Renal cortical epithelial cell (primary cell): ENCODE measurements at regions not wholly inside any gene's neighbourhood (a gene's known extent, or its start where the extent isn't known, plus 50 kb on each side); places are given as distances from the start of the nearest gene placed in this dataset.
A peak's percentile ranks its signal among the peaks of the same experiment; 100 is the strongest.

Source experiments
- DNase-seq: peaks from one replicate; pipeline ENCODE4 v3.0.0-alpha.2; 2011; ENCODE audit warnings: low read depth

DNA sequence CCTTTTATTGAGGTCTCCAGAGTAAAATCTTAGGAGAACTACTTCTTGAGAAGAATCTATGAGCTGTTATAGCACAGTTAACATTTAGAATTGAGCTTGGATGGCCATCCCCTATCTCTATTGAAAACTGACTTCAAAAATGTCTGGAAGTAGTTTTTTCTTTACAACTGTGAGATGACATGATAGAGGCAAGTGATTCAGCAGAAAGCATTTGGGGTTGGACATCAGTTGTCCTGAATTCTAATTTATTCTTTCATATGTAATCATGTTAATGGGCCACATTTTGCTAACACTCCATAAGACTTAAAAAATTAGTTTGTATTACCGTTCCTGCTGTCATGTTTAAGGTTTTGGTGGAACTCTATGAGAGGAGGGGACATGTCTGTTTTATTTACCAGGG lies 237.0 kb upstream of the SLC14A2 start:
- no peak for DNase-seq

DNA sequence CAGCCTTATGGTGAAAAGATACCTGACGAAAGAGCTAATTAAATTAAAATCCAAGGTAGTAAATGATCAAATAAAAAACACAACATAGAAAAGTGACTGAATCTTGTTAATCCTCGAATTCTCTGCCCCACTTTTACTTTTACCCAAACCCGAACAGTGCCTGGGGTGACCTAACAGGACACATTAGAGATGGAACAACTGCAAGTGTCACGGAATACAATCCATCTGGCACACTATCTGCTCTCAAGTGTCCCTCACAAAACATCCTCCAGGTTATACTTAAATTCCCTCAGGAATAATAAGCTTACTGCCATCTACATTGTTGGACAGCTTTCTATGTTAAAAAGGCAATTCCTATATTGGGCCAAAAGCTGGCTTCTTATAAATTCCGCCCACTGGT lies 236.3 kb upstream of the SLC14A2 start:
- DNase-seq, result no peak

GRCh38 chr18:45379903-45380302 lies 235.4 kb upstream of the SLC14A2 start:
- DNase-seq, result peak; percentile 47

DNA sequence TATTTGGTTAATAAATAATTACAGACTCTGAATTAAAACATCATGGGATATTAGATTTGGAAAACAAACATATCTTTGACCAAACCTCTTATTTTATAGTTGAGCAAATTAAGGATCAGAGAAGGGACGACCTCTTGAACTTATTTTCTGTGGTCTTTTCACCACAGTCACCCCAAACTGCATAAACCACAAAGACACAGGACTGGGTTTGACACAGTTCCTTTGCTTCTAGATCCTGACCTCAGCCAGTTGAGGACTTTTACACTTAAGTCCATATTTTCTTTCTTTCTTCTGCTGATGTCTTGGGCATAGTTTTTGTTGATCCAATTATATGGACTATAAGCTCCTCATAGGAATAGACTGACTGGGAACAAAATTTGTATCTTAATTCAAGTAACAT lies 234.0 kb upstream of the SLC14A2 start:
- DNase-seq, result no peak

DNA sequence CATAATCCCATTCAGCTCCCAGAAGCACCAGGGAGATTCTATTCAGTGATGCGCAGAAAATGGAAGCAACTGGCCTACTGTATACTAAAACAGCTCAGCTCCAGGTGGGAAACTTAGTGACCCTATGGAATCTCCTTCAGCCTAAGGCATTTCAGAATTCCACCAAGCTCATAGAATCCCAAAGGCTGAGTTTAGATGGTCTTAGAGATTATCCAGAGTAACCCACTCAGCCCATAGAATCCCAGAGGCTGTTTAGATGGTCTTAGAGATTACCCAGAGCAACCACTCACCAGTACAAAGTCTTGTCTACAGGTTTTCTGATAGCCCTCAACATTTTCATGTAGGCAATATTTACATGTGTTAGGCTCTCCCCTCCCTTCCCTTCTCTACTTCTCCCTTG lies 232.0 kb upstream of the SLC14A2 start:
- DNase-seq, result no peak

GRCh38 chr18:45384137-45384961 lies 230.9 kb upstream of the SLC14A2 start:
- peak; percentile 48 for DNase-seq

- no peak for DNase-seq
These were observed 230.3 kb upstream of the SLC14A2 start for GRCh38 chr18:45384962-45385315.

DNA sequence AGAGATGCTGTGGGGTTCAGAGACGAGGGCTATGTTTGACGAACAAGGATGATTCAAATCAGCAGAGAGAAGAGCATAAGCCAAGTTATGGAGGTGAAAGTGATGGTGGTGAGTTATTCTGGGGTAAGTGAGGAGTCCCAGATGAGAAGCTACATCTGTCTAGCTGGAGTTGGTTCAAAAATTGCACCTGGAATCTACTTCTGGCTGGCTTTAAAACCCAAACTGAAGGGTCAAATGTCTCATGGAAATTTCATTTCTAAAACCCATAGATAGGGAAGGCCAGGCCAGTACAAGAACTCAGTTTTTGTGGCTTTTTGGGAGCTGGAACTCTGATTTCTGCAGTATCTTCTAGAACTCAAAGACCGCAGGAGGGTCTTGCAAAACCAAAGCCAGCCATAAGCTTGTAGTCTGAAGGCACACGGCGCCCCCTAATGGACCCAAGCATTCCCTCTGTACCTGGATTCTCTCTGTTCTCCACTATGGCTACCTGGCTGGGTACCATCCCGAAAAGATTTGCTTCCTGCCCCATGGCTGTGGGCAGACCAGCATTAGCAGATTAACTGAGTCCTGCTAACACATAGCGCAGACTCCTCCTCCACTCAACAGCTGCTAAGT lies 229.1 kb upstream of the SLC14A2 start:
- DNase-seq, result peak; percentile 37

- DNase-seq, result no peak
These were observed 228.0 kb upstream of the SLC14A2 start for GRCh38 chr18:45387229-45387628.

DNA sequence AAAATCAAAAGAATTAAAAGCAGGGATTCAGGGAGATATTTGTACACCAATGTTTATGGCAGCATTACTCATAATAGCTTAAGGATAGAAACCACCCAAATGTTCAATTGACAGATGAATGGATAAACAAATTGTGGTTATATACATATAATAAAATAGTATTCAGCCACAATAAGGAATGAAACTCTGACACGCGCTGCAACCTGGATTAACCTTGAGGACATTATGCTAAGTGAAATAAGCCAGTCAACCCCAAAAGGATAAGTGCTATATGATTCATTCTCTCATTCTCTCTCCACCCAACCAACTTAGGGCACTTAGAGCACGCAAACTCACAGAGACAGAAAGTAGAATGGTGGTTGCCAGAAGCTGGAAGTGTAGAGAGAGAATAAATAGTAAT lies 216.8 kb upstream of the SLC14A2 start:
- DNase-seq, result no peak

GRCh38 chr18:45399146-45399545 lies 216.1 kb upstream of the SLC14A2 start:
- no peak for DNase-seq

DNA sequence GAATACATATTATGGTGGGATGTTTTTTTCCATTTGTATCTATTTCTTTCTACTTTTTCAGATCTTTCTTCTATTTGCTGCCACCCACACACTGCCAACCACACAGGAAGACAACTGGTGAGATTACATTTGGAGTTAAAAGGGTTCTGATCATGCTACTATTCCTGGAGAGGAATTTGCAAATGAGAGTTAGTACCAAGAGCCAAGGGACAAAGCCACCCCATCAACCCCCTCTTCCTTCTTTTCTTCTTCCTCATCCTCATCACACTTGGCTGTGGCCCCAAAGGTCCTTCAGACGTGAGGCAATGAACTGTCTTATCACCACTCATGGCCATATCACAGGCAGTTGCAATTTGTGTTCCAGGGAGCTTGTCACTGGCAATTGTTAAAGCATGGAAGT lies 215.6 kb upstream of the SLC14A2 start:
- DNase-seq, result no peak

DNA sequence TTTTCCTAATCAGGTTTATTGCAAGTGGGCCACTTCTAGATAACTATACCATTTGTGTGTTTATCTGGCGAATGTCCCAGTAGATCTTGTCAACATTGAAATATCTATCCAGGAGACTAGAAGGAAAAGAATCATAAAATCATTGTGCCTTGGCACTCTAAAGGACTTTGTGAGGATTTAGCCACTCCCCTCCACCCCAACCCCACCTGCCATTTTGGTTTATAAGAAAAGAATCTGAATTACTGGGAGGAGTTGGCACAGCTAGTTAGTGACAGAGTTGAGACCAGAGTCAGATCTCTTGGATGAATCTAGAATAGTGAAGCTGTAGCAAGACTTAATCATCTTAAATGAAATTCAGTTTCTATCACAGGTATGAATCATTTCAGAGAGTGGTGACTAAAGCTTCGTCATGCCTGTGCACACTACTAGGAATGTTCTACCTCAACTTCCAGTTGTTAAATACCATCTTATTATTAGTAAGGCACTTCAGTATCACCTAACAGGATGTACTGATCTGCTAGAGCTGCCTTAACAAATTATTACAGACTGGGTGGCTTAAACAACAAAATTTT lies 212.7 kb upstream of the SLC14A2 start:
- DNase-seq, result peak; percentile 95

DNA sequence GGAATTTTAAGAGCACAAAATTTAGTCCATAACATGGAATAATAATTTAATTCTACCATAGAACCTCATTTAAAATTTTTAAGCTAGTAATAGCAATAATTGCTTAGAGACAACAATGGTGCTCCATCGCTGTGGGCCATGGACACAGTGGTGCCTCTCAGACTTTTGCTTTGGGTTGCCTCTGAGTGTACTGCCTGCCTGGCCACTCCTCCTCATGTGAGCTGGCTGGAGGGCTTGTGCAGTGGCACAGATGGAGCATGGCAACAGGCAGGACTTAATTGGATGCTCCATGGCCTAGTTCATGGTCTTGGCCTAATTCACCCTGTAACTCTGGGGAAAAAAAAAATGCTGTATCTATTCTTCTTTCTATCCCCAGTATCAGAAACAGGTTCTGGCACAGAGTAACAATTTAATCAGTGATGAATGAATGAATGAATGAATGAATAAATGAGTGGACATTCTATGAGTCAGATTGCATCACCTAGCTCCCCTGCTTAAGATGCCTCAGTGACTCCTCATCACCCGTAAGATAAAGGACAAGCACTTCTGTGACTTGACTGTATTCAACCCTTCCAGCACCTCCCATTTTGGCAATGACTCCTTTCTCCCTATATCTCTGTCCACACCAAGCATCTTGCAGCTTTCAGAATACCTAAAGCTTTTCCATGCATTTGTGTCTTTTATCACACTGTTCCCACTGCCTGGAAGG lies 211.8 kb upstream of the SLC14A2 start:
- DNase-seq, result no peak

GRCh38 chr18:45408218-45408617 lies 207.1 kb upstream of the SLC14A2 start:
- DNase-seq, result peak; percentile 25

DNA sequence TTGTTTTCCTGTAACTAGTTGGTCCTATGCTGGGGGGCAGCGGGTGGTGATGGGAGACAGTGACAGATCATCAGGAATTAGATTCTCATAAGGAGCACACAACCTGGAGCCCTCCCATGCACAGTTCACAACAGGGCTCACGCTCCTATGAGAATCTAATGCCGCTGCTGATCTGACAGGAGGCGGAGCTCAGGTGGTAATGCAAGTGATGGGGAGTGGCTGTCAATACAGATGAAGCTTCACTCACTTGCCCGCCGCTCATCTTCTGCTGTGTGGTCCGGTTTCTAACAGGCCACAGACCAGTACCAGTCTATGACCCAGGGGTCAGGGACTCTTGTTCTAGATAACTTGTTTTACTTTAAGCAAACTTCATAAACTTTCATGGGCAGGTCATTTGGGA lies 205.3 kb upstream of the SLC14A2 start:
- no peak for DNase-seq

- DNase-seq, result peak; percentile 52
These were observed 202.7 kb upstream of the SLC14A2 start for GRCh38 chr18:45412577-45412976.

DNA sequence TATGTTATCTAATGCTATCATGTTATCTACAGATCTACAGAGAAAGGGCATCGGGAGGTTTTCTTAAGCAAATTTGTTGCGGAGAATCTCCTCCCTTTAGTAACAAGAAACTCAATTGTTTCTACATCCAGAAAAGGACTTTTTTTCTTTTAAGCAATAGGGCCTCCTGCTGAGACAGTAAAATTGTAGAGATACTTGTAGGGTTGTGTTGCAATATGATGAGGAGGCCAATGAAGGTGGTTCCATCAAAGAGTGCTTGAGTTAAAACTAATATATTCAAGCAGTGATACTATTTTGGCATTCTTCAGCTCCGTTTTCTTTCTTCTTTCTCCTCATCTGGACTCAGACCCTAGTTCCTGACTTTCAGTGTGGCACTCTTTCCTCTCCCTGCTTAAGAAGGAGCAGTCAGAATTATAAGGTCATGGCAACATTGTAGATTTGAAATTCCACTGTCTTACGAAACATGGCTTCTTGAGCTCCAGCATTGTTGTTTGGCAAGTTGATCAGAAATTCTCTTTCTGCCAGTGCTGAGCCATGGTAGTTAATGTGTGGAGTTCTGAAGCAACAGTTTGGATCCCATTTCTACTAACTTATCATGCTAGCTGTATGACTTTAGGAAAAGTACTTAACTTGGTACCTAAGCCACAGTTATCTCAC lies 202.0 kb upstream of the SLC14A2 start:
- peak; percentile 69 for DNase-seq

DNA sequence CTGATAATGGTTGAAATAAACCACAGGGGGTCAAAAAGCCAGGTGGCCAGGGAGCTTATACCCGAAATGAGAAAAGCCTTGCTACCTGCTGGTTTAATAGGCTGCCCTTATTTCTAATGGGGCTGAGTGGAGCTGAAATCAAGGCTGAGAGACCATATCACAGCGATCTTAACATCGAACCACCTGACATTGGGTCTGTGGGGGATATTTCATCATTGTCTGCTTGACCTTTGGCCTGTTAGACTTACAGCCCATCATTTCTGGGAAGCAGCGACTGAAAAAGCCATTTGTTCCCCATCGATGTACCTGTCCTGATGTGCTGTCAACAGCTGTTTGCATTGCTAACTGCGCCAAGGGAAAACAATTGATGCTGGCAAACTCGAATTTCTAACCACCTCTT lies 199.7 kb upstream of the SLC14A2 start:
- DNase-seq, result no peak

DNA sequence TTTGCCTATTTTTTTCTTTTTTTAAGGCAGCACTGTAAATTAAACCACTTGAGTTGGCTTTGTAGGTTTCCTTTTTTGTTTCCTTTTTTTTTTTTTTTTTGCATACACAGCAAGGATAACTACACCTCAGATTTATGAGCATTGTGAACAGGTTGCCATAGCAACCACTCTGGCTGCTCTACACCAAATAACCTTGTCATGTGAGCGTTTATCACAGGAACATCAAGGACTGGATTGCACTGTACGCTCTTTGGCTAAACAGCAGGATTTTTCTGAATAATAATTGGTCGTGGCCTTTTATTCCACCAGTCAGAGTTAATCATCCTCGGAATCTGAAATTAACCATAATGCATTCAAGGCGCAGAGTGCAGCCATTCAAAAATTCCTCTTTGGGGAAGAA lies 199.1 kb upstream of the SLC14A2 start:
- peak; percentile 64 for DNase-seq

DNA sequence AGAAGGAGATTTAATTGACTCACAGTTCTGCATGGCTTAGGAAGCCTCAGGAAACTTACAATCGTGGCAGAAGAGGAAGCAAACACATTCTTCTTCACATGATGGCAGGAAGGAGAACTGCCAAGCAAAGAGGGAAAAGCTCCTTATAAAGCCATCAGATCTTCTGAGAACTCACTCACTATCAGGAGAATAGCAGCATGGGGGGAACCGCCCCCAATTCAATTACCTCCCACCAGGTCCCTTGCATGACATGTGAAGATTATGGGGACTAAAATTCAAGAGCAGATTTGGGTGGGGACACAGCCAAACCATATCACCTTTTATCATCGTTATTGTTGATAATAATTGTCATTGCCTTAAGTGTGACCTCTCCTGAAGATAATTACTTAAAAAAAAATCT lies 197.9 kb upstream of the SLC14A2 start:
- DNase-seq, result no peak

- DNase-seq, result no peak
These were observed 191.6 kb upstream of the SLC14A2 start for GRCh38 chr18:45423659-45424058.
